IMR-90 (cell line): ENCODE measurements at regions not wholly inside any gene's neighbourhood (a gene's known extent, or its start where the extent isn't known, plus 50 kb on each side); places are given as distances from the start of the nearest gene placed in this dataset.

Experiments used
- BHLHE40 ChIP-seq: fragments of 150-350 bp; IDR thresholded peaks from 2 replicates; pipeline ENCODE4 v1.6.1; 2016; ENCODE audit warnings: mild to moderate bottlenecking, low read depth, low read length
- CEBPB ChIP-seq: IDR thresholded peaks from 2 replicates; pipeline ENCODE4 v1.6.1; 2012; ENCODE audit warnings: low read depth, low read length, improper control_type of control experiment
- CHD1 ChIP-seq: IDR thresholded peaks from 2 replicates; pipeline ENCODE4 v1.6.1; 2012; ENCODE audit warnings: low read depth, low read length, improper control_type of control experiment
- MAFK ChIP-seq: IDR thresholded peaks from 2 replicates; pipeline ENCODE4 v1.6.1; 2012; ENCODE audit warnings: low read depth, low read length, improper control_type of control experiment
- MAZ ChIP-seq: IDR thresholded peaks from 2 replicates; pipeline ENCODE4 v1.6.1; 2012; ENCODE audit warnings: low read depth, mild to moderate bottlenecking, low read length, improper control_type of control experiment, moderate library complexity, borderline replicate concordance
- MXI1 ChIP-seq: IDR thresholded peaks from 2 replicates; pipeline ENCODE4 v1.6.1; 2012; ENCODE audit warnings: low read depth, mild to moderate bottlenecking, low read length, moderate library complexity, borderline replicate concordance
- NFE2L2 ChIP-seq: fragments of 150-350 bp; IDR thresholded peaks from 2 replicates; pipeline ENCODE4 v1.6.1; 2016; ENCODE audit warnings: low read depth, mild to moderate bottlenecking, low read length
- POLR2A ChIP-seq: IDR thresholded peaks from 2 replicates; pipeline ENCODE4 v1.6.1; 2012; ENCODE audit warnings: mild to moderate bottlenecking, low read depth, low read length
- RAD21 ChIP-seq: IDR thresholded peaks from 2 replicates; pipeline ENCODE4 v1.6.1; 2012; ENCODE audit warnings: low read length, improper control_type of control experiment
- RCOR1 ChIP-seq: IDR thresholded peaks from 2 replicates; pipeline ENCODE4 v1.6.1; 2012; ENCODE audit warnings: mild to moderate bottlenecking, low read length, improper control_type of control experiment; ENCODE audit not compliant: insufficient replicate concordance
- SMC3 ChIP-seq: fragments of 150-350 bp; IDR thresholded peaks from 2 replicates; pipeline ENCODE4 v1.6.1; 2016; ENCODE audit warnings: low read depth, mild to moderate bottlenecking, antibody characterized with exemption, low read length, moderate library complexity
- USF2 ChIP-seq: fragments of 150-350 bp; IDR thresholded peaks from 2 replicates; pipeline ENCODE4 v1.6.1; 2017; ENCODE audit warnings: mild to moderate bottlenecking, antibody characterized with exemption, low read length, low read depth
- TF ChIP-seq, protein P1 (sequence below): conservative IDR thresholded peaks from 2 replicates; pipeline ENCODE4 v1.5.1; 2012; ENCODE audit warnings: mild to moderate bottlenecking, low read depth, low read length, improper control_type of control experiment

DNA sequence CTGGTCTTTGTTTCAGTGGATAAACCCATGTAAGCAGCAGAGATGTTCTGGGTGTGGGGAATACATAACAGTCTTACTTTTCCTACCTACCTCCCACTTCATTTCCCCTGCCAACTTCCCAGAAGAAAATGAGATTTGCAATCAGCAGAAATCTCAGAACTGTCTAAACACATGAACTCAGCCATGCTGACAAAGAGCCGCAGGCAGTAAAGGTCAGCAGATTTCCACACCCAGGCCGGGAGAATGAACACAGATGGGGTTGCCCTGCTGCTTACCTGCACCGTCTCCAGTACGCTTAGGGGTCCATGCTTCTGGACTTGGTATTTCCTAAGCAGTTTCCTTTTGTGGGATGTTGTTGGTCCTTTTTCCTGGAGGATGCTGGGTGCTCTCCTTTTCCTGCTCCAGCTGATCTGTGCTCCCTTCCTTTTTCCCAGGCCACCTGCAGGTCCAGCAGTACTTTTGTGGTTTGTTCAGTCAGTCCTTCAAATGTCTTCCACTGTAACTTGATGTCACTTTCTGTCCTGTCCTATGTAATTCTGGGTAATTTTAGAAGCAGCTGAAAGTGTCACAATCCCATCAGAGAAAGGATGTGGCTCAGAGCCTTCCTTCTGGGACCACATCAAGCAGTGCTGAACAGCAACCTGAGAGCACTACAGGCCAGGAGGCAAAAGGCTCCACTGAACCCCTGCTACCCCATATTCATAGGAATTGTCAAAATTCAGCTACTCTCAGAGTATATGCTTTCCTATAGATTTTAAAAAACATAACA is 129.0 kb downstream of the CEP57L1 start:
- TF ChIP-seq, protein P1, sequence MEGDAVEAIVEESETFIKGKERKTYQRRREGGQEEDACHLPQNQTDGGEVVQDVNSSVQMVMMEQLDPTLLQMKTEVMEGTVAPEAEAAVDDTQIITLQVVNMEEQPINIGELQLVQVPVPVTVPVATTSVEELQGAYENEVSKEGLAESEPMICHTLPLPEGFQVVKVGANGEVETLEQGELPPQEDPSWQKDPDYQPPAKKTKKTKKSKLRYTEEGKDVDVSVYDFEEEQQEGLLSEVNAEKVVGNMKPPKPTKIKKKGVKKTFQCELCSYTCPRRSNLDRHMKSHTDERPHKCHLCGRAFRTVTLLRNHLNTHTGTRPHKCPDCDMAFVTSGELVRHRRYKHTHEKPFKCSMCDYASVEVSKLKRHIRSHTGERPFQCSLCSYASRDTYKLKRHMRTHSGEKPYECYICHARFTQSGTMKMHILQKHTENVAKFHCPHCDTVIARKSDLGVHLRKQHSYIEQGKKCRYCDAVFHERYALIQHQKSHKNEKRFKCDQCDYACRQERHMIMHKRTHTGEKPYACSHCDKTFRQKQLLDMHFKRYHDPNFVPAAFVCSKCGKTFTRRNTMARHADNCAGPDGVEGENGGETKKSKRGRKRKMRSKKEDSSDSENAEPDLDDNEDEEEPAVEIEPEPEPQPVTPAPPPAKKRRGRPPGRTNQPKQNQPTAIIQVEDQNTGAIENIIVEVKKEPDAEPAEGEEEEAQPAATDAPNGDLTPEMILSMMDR = no peak
- TF ChIP-seq POLR2A (no peak), SMC3 (no peak), BHLHE40 (no peak), RCOR1 (no peak), MAFK (no peak), MXI1 (no peak), USF2 (no peak), MAZ (no peak), NFE2L2 (no peak), RAD21 (no peak), CHD1 (no peak), CEBPB (no peak)
